Kidney epithelial cell (primary cell): ENCODE measurements at regions not wholly inside any gene's neighbourhood (a gene's known extent, or its start where the extent isn't known, plus 50 kb on each side); places are given as distances from the start of the nearest gene placed in this dataset.

Experiments used
- DNase-seq: peaks from one replicate; pipeline ENCODE4 v3.0.0-alpha.2; 2010; ENCODE audit warnings: low read depth
- H3K27me3 ChIP-seq: 2 replicates; pipeline ENCODE4 v1.6.0; 2011; ENCODE audit warnings: low read length; ENCODE audit not compliant: control insufficient read depth, insufficient read depth
- H3K36me3 ChIP-seq: 2 replicates; pipeline ENCODE4 v1.5.1; 2011; ENCODE audit warnings: low read length; ENCODE audit not compliant: control insufficient read depth, insufficient read depth
- H3K4me3 ChIP-seq: 2 replicates; pipeline ENCODE4 v1.5.1; 2011; ENCODE audit warnings: low read depth, mild to moderate bottlenecking, control low read depth, low read length
- CTCF ChIP-seq: IDR thresholded peaks from 2 replicates; pipeline ENCODE4 v1.5.1; 2011; ENCODE audit warnings: mild to moderate bottlenecking, moderate library complexity, low read length, control low read depth, inconsistent platforms; ENCODE audit not compliant: insufficient read depth, poor library complexity, severe bottlenecking

- no peaks in the 10 kb centered on the region for H3K36me3 ChIP-seq
- DNase-seq, result no peak
- TF ChIP-seq CTCF, result no peak
- H3K4me3 ChIP-seq, result no peak overlapping the region
- no peaks in the 10 kb centered on the region for H3K27me3 ChIP-seq
Measured at GRCh38 chr2:9692456-9693195, 61.8 kb upstream of the YWHAQ start.

GRCh38 chr2:9693196-9693491, 62.3 kb upstream of the YWHAQ start:
- DNase-seq, result no peak
- Histone ChIP-seq H3K36me3 (no peaks in the 10 kb centered on the region), H3K27me3 (no peaks in the 10 kb centered on the region), H3K4me3 (no peak overlapping the region)
- no peak for TF ChIP-seq CTCF

GRCh38 chr2:9693646-9694045, 62.8 kb upstream of the YWHAQ start:
- Histone ChIP-seq H3K4me3 (no peak overlapping the region), H3K36me3 (no peaks in the 10 kb centered on the region), H3K27me3 (no peaks in the 10 kb centered on the region)
- no peak for DNase-seq
- no peak for TF ChIP-seq CTCF

DNA sequence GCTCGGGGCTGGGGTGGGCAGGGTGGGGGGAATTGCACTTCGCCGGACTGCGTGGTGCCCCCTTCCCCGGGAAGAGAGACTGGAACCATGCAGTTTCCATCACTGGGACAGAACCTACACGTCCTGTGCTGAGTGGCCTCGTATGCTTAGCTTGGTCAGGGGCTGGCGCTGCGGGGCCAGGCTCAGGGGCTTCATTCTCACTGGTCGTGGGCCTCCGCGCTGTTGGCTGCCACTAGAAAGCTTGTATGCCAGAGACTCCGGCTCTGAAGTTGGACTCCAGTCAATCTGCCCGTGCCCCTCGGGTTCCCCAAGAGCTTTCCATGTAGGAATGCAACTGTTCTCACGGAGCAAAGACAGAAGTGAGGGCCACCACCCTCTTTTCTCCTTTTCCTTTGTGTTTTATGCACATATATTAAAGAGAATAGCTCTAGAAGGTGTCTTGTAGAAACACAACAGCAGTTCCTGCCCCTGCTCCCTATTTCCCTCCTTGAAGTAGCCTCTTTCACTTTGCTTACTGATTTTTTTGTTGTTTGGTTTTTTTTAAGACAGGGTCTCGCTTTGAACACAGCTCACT, 64.0 kb upstream of the YWHAQ start:
- no peak for DNase-seq
- Histone ChIP-seq H3K27me3 (no peaks in the 10 kb centered on the region), H3K36me3 (no peaks in the 10 kb centered on the region), H3K4me3 (no peak overlapping the region)
- TF ChIP-seq CTCF, result no peak

DNA sequence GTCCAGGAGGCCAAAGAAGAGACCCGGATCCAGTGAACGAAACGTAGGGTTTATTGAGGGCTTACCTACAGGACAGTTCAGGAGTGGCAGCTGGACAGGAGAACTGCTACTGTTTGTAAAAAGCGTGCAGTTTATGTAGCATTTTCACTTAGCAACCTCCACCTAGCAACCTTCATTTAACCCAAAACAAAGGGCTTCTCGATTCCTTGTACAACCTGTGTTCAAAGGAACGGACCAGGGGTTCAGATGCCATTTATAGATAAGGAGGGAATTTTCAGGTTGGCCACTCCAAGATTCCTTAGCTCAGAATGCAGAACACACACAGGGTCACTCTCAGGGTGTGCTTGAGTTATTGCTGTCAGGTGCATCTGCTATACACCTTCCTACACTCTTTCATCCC, 65.1 kb upstream of the YWHAQ start:
- no peaks in the 10 kb centered on the region for H3K36me3 ChIP-seq
- no peaks in the 10 kb centered on the region for H3K27me3 ChIP-seq
- TF ChIP-seq CTCF, result no peak
- no peak for DNase-seq
- H3K4me3 ChIP-seq, result no peak overlapping the region

DNA sequence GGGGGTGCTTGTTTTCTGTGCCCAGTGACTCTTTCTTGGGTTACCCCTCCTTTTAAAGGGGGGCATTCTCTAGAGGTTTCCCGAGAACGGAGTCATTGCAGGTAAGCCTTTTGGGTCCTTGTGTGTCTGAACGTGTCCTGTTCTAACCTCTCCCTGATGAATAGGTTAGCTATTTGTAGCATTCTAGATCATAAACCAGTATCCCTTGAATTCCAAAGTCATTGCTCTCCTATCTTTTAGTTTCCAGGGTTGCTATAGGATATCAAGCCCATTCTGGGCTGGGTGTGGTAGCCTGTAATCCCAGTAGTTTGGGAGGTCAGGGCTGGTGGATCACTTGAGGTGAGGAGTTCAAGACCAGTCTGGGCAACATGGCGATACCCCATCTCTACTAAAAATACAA, 65.9 kb upstream of the YWHAQ start:
- Histone ChIP-seq H3K4me3 (no peak overlapping the region), H3K27me3 (no peaks in the 10 kb centered on the region), H3K36me3 (no peaks in the 10 kb centered on the region)
- no peak for TF ChIP-seq CTCF
- no peak for DNase-seq
